Right renal pelvis (tissue), 4 donors: ENCODE measurements at regions not wholly inside any gene's neighbourhood (a gene's known extent, or its start where the extent isn't known, plus 50 kb on each side); places are given as distances from the start of the nearest gene placed in this dataset.

Experiments
- DNase-seq, 4 donors: peaks; one replicate each; pipeline ENCODE4 v3.0.0-alpha.2; 2013; ENCODE audit warnings: low read depth in 4 of 4, low spot score in 3 of 4, missing footprints in 1 of 4

- DNase-seq: no peak
Observed at GRCh38 chr22:49303781-49304461, 523.8 kb downstream of the BRD1 start.

GRCh38 chr22:49303061-49303735 lies 524.5 kb downstream of the BRD1 start:
- DNase-seq: no peak

- DNase-seq: no peak
Observed at GRCh38 chr22:49302530-49302929, 525.1 kb downstream of the BRD1 start.

GRCh38 chr22:49302150-49302460 lies 525.6 kb downstream of the BRD1 start:
- no peak for DNase-seq

GRCh38 chr22:49301398-49302149 lies 526.1 kb downstream of the BRD1 start:
- no peak for DNase-seq

GRCh38 chr22:49300951-49301397 lies 526.7 kb downstream of the BRD1 start:
- no peak for DNase-seq

GRCh38 chr22:49300241-49300640 lies 527.4 kb downstream of the BRD1 start:
- DNase-seq: no peak

- DNase-seq: no peak
Observed at GRCh38 chr22:49299821-49300231, 527.8 kb downstream of the BRD1 start.

GRCh38 chr22:49298834-49299750 lies 528.6 kb downstream of the BRD1 start:
- DNase-seq: no peak

- DNase-seq: no peak
Observed at GRCh38 chr22:49297871-49298721, 529.6 kb downstream of the BRD1 start.

- no peak for DNase-seq
Observed at GRCh38 chr22:49297286-49297870, 530.3 kb downstream of the BRD1 start.

- DNase-seq: no peak
Observed at GRCh38 chr22:49296561-49296960, 531.1 kb downstream of the BRD1 start.

GRCh38 chr22:49295851-49296560 lies 531.7 kb downstream of the BRD1 start:
- no peak for DNase-seq

- no peak for DNase-seq
Observed at GRCh38 chr22:49295465-49295743, 532.3 kb downstream of the BRD1 start.

- no peak for DNase-seq
Observed at GRCh38 chr22:49294656-49295464, 532.8 kb downstream of the BRD1 start.

GRCh38 chr22:49292909-49293308 lies 534.8 kb downstream of the BRD1 start:
- no peak for DNase-seq

GRCh38 chr22:49291781-49292180 lies 535.9 kb downstream of the BRD1 start:
- no peak for DNase-seq

GRCh38 chr22:49291169-49291568 lies 536.5 kb downstream of the BRD1 start:
- no peak for DNase-seq
